Omental fat pad (tissue), 3 donors: ENCODE measurements at regions not wholly inside any gene's neighbourhood (a gene's known extent, or its start where the extent isn't known, plus 50 kb on each side); places are given as distances from the start of the nearest gene placed in this dataset.

Experiments
- ATAC-seq: fragments of 150-250 bp; one replicate; pipeline ENCODE4 v1.9.1; 2016; ENCODE audit warnings: mild to moderate bottlenecking, moderate library complexity; ENCODE audit not compliant: low FRiP score
- DNase-seq: peaks from one replicate; pipeline ENCODE4 v3.0.0-alpha.2; 2019; ENCODE audit warnings: low spot score
- TF ChIP-seq, protein P1 (sequence below), 3 donors: fragments of 450-650 bp; IDR thresholded peaks; one replicate each; pipeline ENCODE4 v1.5.1; 2016 to 2017; ENCODE audit warnings: antibody characterized with exemption in 3 of 3, mild to moderate bottlenecking in 3 of 3, moderate library complexity in 2 of 3

DNA sequence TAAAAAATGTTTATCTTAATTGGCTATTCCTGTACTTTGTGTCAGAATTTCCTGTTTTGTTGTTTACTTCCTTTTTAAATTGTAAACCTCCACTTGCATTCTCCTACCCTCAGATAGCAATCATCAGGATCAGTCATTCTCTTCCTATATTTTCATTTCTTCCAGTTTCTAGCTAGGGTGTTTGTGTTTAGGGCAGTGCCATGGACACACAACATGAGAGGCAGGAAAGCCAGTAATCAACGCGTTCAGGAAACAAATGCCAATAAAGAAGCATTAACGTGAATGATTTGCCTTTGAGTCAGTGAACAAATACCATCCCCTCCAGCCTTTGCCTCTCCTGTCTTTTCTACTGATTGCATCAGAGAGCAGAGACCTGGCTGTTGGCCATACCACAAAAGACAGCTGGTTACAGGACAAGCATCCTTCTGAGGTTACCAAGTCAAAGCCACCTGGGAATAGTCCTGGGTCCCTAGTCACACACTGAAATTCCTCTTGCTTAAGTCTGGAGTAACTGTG is 56.7 kb upstream of the FHL2 start:
- TF ChIP-seq, protein P1, sequence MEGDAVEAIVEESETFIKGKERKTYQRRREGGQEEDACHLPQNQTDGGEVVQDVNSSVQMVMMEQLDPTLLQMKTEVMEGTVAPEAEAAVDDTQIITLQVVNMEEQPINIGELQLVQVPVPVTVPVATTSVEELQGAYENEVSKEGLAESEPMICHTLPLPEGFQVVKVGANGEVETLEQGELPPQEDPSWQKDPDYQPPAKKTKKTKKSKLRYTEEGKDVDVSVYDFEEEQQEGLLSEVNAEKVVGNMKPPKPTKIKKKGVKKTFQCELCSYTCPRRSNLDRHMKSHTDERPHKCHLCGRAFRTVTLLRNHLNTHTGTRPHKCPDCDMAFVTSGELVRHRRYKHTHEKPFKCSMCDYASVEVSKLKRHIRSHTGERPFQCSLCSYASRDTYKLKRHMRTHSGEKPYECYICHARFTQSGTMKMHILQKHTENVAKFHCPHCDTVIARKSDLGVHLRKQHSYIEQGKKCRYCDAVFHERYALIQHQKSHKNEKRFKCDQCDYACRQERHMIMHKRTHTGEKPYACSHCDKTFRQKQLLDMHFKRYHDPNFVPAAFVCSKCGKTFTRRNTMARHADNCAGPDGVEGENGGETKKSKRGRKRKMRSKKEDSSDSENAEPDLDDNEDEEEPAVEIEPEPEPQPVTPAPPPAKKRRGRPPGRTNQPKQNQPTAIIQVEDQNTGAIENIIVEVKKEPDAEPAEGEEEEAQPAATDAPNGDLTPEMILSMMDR (IDR thresholded peaks at IDR 0.05): no peak
- ATAC-seq (no peak), DNase-seq (no peak)

GRCh38 chr2:105454801-105455485 is 56.1 kb upstream of the FHL2 start:
- DNase-seq: no peak
- peak; percentile 10 for ATAC-seq

DNA sequence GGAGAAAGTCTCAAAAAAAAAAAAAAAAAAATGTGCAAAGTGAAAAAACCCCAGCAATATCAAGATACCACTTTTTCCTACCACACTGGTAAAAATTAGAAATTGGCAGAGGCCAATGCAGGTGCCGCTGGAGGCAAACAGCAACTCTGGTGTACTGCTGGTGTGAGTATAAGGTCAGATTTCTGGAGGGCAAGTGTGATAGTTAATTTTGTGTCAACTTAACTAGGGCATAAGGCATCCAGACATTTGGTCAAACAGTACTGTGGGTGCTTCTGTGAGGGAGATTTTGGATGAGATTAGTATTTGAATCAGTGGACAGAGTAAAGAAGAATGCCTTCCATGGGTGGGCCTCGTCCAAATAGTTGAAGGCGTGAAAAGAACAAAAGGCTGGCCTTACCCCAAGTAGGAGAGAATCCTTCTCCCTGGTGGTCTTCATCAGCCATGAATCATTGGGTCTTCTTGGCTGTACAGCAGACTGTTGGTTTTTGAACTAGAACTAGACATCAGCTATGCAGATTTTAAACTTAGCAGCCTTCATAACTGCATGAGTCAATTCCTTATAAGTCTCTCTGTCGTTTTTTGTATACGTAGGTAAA is 52.8 kb upstream of the FHL2 start:
- DNase-seq (no peak), ATAC-seq (no peak)
- TF ChIP-seq, protein P1 (IDR thresholded peaks at IDR 0.05): no peak

More at GRCh38 chr2:105454801-105455485, 56.1 kb upstream of the FHL2 start:
- TF ChIP-seq, protein P1 (IDR thresholded peaks at IDR 0.05): no peak

- ATAC-seq (no peak), DNase-seq (no peak)
- TF ChIP-seq, protein P1 (IDR thresholded peaks at IDR 0.05): no peak
Measured at GRCh38 chr2:105450471-105450870, 51.6 kb upstream of the FHL2 start.

DNA sequence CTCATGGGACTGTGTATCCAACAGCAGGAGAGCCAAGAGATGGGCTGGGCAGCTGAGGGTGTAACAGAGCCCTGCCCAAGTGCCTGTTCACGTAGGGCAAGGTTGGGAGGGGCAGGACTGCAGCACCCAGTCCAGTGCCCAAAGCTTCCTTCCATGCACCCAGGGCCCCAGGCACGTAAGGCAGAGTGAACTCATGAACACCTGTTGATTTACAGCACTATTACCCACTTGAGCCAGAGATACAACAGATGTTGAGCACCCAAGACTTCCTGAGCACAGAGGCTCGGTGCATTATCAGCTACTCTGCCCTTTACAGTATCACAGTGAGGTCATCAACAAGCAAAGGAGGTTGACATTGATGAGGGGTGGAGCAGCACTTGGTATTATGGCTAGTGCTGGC is 50.2 kb upstream of the FHL2 start:
- ATAC-seq (no peak), DNase-seq (no peak)
- TF ChIP-seq, protein P1 (IDR thresholded peaks at IDR 0.05): no peak
